Renal cortex interstitium (tissue), 11 donors: ENCODE measurements at regions not wholly inside any gene's neighbourhood (a gene's known extent, or its start where the extent isn't known, plus 50 kb on each side); places are given as distances from the start of the nearest gene placed in this dataset.
A peak's percentile ranks its signal among the peaks of the same experiment; 100 is the strongest.
"Not testable (repeated sequence)": the region's sequence is repeated elsewhere in the genome, so short reads cannot be mapped to it uniquely, and the experiment has no call there.

Source experiments
- DNase-seq, 11 donors: peaks; one replicate each; pipeline ENCODE4 v3.0.0-alpha.2; 2013; ENCODE audit warnings: low read depth in 9 of 11, low spot score in 4 of 11; ENCODE audit errors: extremely low read depth in 1 of 11

DNA sequence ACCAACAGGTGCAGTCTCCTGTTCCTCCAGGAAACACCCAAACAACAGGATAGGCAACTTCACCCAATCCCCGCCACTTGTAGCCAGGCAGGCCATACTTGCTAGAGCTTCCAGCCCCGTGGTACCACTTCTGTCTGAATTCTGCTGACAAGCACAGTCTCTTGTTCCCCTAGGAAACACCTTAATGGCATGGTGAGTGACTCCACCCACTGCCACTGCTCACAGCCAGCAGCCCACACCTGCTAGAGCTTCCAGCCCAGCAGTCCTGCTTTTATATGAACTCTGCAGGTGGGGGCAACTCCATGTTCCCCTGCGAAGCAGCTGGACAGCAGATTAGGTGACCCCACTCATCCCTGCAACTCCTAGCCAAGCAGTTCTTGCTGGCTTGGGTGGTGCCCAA is 52.6 kb upstream of the COBL start:
- DNase-seq, result not testable (repeated sequence)

DNA sequence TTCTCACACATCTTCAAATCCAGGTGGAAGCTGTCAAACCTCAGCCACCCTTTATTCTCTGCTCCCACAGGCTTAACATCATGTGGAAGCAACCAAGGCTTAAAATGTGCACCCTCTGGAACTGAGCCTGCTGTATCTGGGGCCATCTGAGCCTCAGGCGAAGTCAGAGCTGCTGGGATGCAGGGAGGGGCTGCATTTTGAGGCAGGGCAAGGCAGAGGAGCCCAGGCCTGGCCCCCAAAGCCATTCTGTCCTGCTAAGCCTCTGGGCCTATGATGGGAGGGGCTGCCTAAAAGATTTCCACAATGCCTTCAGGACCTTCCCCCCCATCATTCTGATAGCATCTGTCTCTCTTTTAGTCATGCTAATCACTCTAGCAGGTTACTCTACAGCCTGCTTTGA is 51.7 kb upstream of the COBL start:
- DNase-seq, result no peak

DNA sequence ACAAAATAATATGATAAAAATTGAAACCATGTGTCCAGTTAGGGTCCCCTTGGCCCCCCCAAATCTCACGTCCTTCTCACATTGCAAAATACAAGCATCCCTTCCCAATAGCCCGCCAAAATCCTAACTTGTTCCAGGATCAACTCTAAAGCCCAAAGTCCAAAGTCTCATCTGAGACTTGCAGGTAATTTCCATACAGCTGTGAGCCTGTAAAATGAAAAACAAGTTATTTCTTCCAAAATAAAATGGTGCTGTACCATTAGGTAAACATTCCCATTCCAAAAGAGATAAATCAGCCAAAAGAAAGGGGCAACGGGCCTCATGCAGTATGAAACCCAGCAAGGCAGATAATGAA is 51.0 kb upstream of the COBL start:
- DNase-seq, result no peak

DNA sequence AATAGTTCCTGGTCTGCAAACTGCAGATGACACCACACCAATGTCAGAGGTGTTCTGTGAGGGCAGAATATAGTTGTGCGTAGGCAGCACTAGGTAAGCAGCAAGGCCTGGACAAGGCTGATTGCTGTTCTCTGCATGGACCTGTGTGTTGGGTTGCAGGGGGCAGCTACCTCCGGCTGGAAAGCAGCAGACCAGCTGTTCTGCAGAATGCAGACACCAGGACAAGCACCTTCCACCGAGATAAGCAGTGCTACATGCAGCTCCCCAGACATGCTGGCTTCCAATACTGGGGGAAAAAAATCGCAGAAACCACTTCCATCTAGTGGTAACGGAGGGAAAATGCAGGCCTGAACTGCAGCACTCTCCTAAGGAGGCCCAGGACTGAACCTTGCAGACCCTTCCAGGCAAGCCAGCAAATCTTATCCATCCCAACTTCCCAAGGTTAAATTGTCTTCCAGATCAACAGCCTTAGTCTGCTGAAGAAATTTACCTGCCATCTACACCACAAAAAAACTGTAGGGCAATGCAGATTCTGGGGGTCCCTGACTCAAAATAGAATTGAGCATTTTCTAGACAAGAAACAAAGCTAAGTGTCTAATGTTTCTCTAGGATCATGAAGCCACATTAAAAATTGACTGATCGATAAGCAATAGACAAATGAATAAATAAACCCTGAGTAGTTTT is 50.5 kb upstream of the COBL start:
- DNase-seq, result peak in 3 of 11 donors; percentile 36 to 56 (median 53)
